ENCODE measurements at regions not wholly inside any gene's neighbourhood (a gene's known extent, or its start where the extent isn't known, plus 50 kb on each side); places are given as distances from the start of the nearest gene placed in this dataset.

- Histone ChIP-seq H3K36me3 (ENCODE audit: low read depth) (no peaks in the 10 kb centered on the region), H3K4me1 (ENCODE audit: low read depth) (no peaks in the 10 kb centered on the region), H3K9me3 (no peaks in the 10 kb centered on the region), H3K4me3 (no peak overlapping the region)
- intact Hi-C loops (cut with DNase I, micrococcal nuclease): loop anchor here (5.0 to 10.0 kb wide), 3 partner anchors 257 to 607 kb away; no protein-coding TSS in a partner anchor
- DNase-seq (no peak), ATAC-seq (no peak)
- TF ChIP-seq CTCF (IDR thresholded peaks at IDR 0.05): no peak
These were observed 120.1 kb upstream of the NABP1 start for GRCh38 chr2:191557841-191558240.

- ATAC-seq: no peak
These were observed 118.4 kb upstream of the NABP1 start for GRCh38 chr2:191559569-191559968.

GRCh38 chr2:191560411-191560980 lies 117.4 kb upstream of the NABP1 start:
- Histone ChIP-seq H3K4me1 (ENCODE audit: low read depth) (no peaks in the 10 kb centered on the region), H3K36me3 (ENCODE audit: low read depth) (no peaks in the 10 kb centered on the region), H3K9me3 (no peaks in the 10 kb centered on the region), H3K4me3 (no peak overlapping the region)
- DNase-seq: no peak
- no peak for ATAC-seq
- no peak for TF ChIP-seq CTCF (IDR thresholded peaks at IDR 0.05)
- intact Hi-C loops (cut with DNase I, micrococcal nuclease): loop anchor here in 1 of 2 donors (5.0 kb wide), 1 partner anchor 132 kb away; no protein-coding TSS in a partner anchor

More at GRCh38 chr2:191559569-191559968, 118.4 kb upstream of the NABP1 start:
- Histone ChIP-seq H3K9me3 (no peaks in the 10 kb centered on the region), H3K4me3 (no peak overlapping the region), H3K36me3 (ENCODE audit: low read depth) (no peaks in the 10 kb centered on the region), H3K4me1 (ENCODE audit: low read depth) (no peaks in the 10 kb centered on the region)
- no peak for DNase-seq
- intact Hi-C loops (cut with DNase I, micrococcal nuclease): loop anchor here (5.0 to 10.0 kb wide), 3 partner anchors 255 to 605 kb away; no protein-coding TSS in a partner anchor
- TF ChIP-seq CTCF (IDR thresholded peaks at IDR 0.05): no peak

GRCh38 chr2:191565120-191565519 lies 112.8 kb upstream of the NABP1 start:
- no peak overlapping the region for H3K4me3 ChIP-seq
- no peaks in the 10 kb centered on the region for H3K36me3 ChIP-seq (ENCODE audit: low read depth)
- no peak for ATAC-seq
- TF ChIP-seq CTCF (IDR thresholded peaks at IDR 0.05): no peak
- DNase-seq: no peak
- no peaks in the 10 kb centered on the region for H3K9me3 ChIP-seq
- intact Hi-C loops (cut with DNase I, micrococcal nuclease): no loop called here
- no peaks in the 10 kb centered on the region for H3K4me1 ChIP-seq (ENCODE audit: low read depth)

- no peak for TF ChIP-seq CTCF (IDR thresholded peaks at IDR 0.05)
- no peak for DNase-seq
- no peaks in the 10 kb centered on the region for H3K9me3 ChIP-seq
- peak; percentile 76 for ATAC-seq
- no peaks in the 10 kb centered on the region for H3K4me1 ChIP-seq (ENCODE audit: low read depth)
- intact Hi-C loops (cut with DNase I, micrococcal nuclease): no loop called here
- no peak overlapping the region for H3K4me3 ChIP-seq
- H3K36me3 ChIP-seq (ENCODE audit: low read depth): no peaks in the 10 kb centered on the region
These were observed 112.2 kb upstream of the NABP1 start for GRCh38 chr2:191565647-191566198.

Measured in mucosa of descending colon (tissue), 3 donors.